ENCODE measurements at regions not wholly inside any gene's neighbourhood (a gene's known extent, or its start where the extent isn't known, plus 50 kb on each side); places are given as distances from the start of the nearest gene placed in this dataset.

DNA sequence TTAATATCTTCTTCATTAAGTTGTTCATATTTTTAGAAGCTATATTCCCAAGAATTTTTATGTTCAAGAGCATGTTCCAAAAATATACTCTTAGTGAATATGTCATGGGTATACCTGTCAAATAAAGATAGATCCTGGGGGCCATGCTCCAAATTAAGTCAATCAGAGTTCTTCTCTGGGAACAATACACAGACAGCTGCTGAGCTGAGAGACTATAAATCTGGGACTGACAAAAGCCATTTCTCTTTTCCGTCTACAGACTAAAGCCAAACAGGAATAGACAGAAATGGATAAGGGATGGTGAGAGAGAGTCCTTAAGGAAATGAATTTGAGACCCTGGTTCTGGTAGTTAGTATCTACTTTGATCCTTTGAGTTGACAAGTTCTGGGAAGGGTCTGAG lies 465.1 kb upstream of the RASGRP1 start:
- Histone ChIP-seq H3K4me1 (ENCODE audit: insufficient read depth, low read length, poor library complexity, severe bottlenecking) (no peaks in the 10 kb centered on the region), H2AFZ (ENCODE audit: low read length) (no peak overlapping the region), H3K4me3 (ENCODE audit: low read depth, low read length, poor library complexity, severe bottlenecking) (no peak overlapping the region), H3K9me2 (ENCODE audit: insufficient read depth, low read length) (no peaks in the 10 kb centered on the region), H3K4me2 (ENCODE audit: low read length) (no peak overlapping the region), H4K20me1 (ENCODE audit: insufficient read depth, low read length) (no peaks in the 10 kb centered on the region), H3K36me3 (ENCODE audit: insufficient read depth, low read length) (no peaks in the 10 kb centered on the region), H3K27ac (ENCODE audit: low read depth, low read length, poor library complexity, severe bottlenecking) (no peak overlapping the region), H3K9me3 (ENCODE audit: low read length) (no peaks in the 10 kb centered on the region), H3K79me2 (ENCODE audit: insufficient read depth, low read depth, low read length) (no peaks in the 10 kb centered on the region)
- no TSS peak for BruUV-seq (replicated peaks)
- no peak for DNase-seq (ENCODE audit: low spot score)
- POLR2A ChIA-PET, result interaction anchor here (1.3 kb wide), 1 partner anchor 10 kb away, joined by 3 read pairs; no protein-coding TSS in a partner anchor
- no peak for TF ChIP-seq EZH2phosphoT487 (IDR thresholded peaks at IDR 0.05; ENCODE audit: borderline replicate concordance, low read depth, low read length)
- TF ChIP-seq, protein P1, sequence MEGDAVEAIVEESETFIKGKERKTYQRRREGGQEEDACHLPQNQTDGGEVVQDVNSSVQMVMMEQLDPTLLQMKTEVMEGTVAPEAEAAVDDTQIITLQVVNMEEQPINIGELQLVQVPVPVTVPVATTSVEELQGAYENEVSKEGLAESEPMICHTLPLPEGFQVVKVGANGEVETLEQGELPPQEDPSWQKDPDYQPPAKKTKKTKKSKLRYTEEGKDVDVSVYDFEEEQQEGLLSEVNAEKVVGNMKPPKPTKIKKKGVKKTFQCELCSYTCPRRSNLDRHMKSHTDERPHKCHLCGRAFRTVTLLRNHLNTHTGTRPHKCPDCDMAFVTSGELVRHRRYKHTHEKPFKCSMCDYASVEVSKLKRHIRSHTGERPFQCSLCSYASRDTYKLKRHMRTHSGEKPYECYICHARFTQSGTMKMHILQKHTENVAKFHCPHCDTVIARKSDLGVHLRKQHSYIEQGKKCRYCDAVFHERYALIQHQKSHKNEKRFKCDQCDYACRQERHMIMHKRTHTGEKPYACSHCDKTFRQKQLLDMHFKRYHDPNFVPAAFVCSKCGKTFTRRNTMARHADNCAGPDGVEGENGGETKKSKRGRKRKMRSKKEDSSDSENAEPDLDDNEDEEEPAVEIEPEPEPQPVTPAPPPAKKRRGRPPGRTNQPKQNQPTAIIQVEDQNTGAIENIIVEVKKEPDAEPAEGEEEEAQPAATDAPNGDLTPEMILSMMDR (conservative IDR thresholded peaks at IDR 0.05; ENCODE audit: low read length), result no peak
- CTCF ChIA-PET (ENCODE audit: unreplicated experiment), result no interaction called here
- intact Hi-C loops (cut with micrococcal nuclease; ENCODE audit: unreplicated experiment), result no loop called here

DNA sequence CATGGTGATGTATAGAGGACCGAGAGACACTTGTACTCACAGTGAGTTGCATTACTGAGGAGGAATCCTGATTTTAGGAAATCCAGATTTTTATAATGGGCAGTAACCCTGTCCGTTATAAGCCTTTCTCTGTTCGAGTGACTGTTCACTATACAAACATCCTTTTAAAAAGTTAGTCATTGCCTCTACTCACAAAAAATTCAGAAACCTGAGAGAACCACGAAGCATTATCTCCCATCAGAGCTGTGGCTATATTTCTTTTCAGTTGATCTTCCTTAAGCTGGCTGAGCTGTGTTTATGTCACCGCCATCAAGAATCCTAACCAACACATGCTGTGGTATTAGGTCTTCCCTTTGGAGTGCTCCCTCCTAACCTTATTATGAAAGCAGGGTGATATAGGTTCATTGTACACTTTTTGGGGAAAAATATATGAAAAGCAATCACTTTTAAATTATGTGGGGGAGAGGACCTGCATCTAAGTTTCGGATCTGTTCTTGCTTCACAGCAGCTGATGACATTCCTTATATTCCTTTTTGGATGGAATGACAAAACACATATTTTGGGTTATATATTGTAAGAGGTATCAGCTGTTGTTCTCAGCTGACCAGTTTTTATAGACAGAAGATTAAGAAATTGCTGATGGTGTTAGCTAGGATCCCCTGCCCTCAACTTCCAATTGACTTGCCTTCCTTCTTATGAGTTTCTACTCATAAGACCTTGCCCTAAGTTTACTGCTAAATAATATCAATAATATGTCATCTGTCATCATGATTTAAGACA lies 465.9 kb upstream of the RASGRP1 start:
- H3K9me3 ChIP-seq (ENCODE audit: low read length), result no peaks in the 10 kb centered on the region
- no peaks in the 10 kb centered on the region for H4K20me1 ChIP-seq (ENCODE audit: insufficient read depth, low read length)
- no peaks in the 10 kb centered on the region for H3K36me3 ChIP-seq (ENCODE audit: insufficient read depth, low read length)
- ChIA-PET CTCF (ENCODE audit: unreplicated experiment) (no interaction called here), POLR2A (no interaction called here)
- H3K27ac ChIP-seq (ENCODE audit: low read depth, low read length, poor library complexity, severe bottlenecking), result no peak overlapping the region
- no TSS peak for BruUV-seq (replicated peaks)
- H3K4me3 ChIP-seq (ENCODE audit: low read depth, low read length, poor library complexity, severe bottlenecking), result no peak overlapping the region
- intact Hi-C loops (cut with micrococcal nuclease; ENCODE audit: unreplicated experiment), result no loop called here
- TF ChIP-seq, protein P1 (conservative IDR thresholded peaks at IDR 0.05; ENCODE audit: low read length), result no peak
- no peak for TF ChIP-seq EZH2phosphoT487 (IDR thresholded peaks at IDR 0.05; ENCODE audit: borderline replicate concordance, low read depth, low read length)
- no peaks in the 10 kb centered on the region for H3K9me2 ChIP-seq (ENCODE audit: insufficient read depth, low read length)
- H3K79me2 ChIP-seq (ENCODE audit: insufficient read depth, low read depth, low read length), result no peaks in the 10 kb centered on the region
- H2AFZ ChIP-seq (ENCODE audit: low read length), result no peak overlapping the region
- DNase-seq (ENCODE audit: low spot score), result no peak
- no peak overlapping the region for H3K4me2 ChIP-seq (ENCODE audit: low read length)
- no peaks in the 10 kb centered on the region for H3K4me1 ChIP-seq (ENCODE audit: insufficient read depth, low read length, poor library complexity, severe bottlenecking)

DNA sequence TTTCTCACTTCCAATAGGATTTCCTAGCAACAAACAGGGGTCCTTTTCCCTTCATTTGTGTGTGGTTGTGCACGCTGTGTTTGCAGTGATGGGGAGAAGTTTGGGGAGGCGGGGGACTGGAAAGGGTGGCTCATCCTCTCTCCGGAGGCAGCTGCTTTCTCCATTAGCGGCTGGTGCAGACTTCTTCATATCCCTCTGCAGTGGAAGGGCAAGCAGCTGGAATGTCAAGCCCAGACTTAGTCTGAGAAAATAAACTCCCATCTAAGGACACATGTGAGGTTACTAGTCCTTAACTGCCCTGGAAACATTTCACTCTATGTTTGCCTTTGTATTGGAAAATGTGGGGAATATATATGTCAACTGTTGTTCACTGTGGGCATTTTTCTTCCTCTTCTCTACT lies 467.0 kb upstream of the RASGRP1 start:
- H3K9me2 ChIP-seq (ENCODE audit: insufficient read depth, low read length), result no peaks in the 10 kb centered on the region
- intact Hi-C loops (cut with micrococcal nuclease; ENCODE audit: unreplicated experiment), result no loop called here
- no peaks in the 10 kb centered on the region for H3K4me1 ChIP-seq (ENCODE audit: insufficient read depth, low read length, poor library complexity, severe bottlenecking)
- CTCF ChIA-PET (ENCODE audit: unreplicated experiment), result no interaction called here
- no peak overlapping the region for H3K4me2 ChIP-seq (ENCODE audit: low read length)
- H4K20me1 ChIP-seq (ENCODE audit: insufficient read depth, low read length), result no peaks in the 10 kb centered on the region
- no peaks in the 10 kb centered on the region for H3K79me2 ChIP-seq (ENCODE audit: insufficient read depth, low read depth, low read length)
- H2AFZ ChIP-seq (ENCODE audit: low read length), result no peak overlapping the region
- H3K4me3 ChIP-seq (ENCODE audit: low read depth, low read length, poor library complexity, severe bottlenecking), result no peak overlapping the region
- no peaks in the 10 kb centered on the region for H3K9me3 ChIP-seq (ENCODE audit: low read length)
- POLR2A ChIA-PET, result no interaction called here
- BruUV-seq (replicated peaks), result no TSS peak
- no peak for TF ChIP-seq EZH2phosphoT487 (IDR thresholded peaks at IDR 0.05; ENCODE audit: borderline replicate concordance, low read depth, low read length)
- TF ChIP-seq, protein P1 (conservative IDR thresholded peaks at IDR 0.05; ENCODE audit: low read length), result no peak
- DNase-seq (ENCODE audit: low spot score), result no peak
- H3K27ac ChIP-seq (ENCODE audit: low read depth, low read length, poor library complexity, severe bottlenecking), result no peak overlapping the region
- H3K36me3 ChIP-seq (ENCODE audit: insufficient read depth, low read length), result no peaks in the 10 kb centered on the region

Measured in OCI-LY7 (cell line).